GM23338 (cell line): ENCODE measurements at regions not wholly inside any gene's neighbourhood (a gene's known extent, or its start where the extent isn't known, plus 50 kb on each side); places are given as distances from the start of the nearest gene placed in this dataset.

Source experiments
- ATAC-seq: fragments of 200-7000 bp; cut with Tn5 transposase; 3 replicates; pipeline ENCODE4 v1.9.1; 2020
- DNase-seq: peaks from one replicate; pipeline ENCODE4 v3.0.0-alpha.2; 2015; ENCODE audit warnings: low spot score
- H2AFZ ChIP-seq: fragments of 200-600 bp; sonication (generic); 2 replicates; pipeline ENCODE4 v1.8.0; 2016; ENCODE audit warnings: antibody characterized with exemption, mild to moderate bottlenecking, moderate library complexity
- H3F3A ChIP-seq: fragments of 200-600 bp; sonication (generic); replicated peaks from 2 replicates; pipeline ENCODE4 v1.8.0; 2017; ENCODE audit warnings: antibody characterized with exemption, mixed run types, low read depth
- H3K27ac ChIP-seq: fragments of 200-600 bp; sonication (generic); 2 replicates; pipeline ENCODE4 v1.6.1; 2016; ENCODE audit warnings: low read depth
- H3K27me3 ChIP-seq: fragments of 200-600 bp; sonication (generic); 2 replicates; pipeline ENCODE4 v1.8.0; 2016; ENCODE audit warnings: mild to moderate bottlenecking, mixed run types, moderate library complexity; ENCODE audit not compliant: insufficient read depth
- H3K36me3 ChIP-seq: fragments of 200-600 bp; sonication (generic); 2 replicates; pipeline ENCODE4 v1.8.0; 2016; ENCODE audit warnings: mild to moderate bottlenecking; ENCODE audit not compliant: insufficient read depth
- H3K4me1 ChIP-seq: fragments of 200-600 bp; sonication (generic); 2 replicates; pipeline ENCODE4 v1.8.0; 2016; ENCODE audit warnings: mild to moderate bottlenecking, moderate library complexity; ENCODE audit not compliant: insufficient read depth
- H3K4me2 ChIP-seq: fragments of 200-600 bp; sonication (generic); 2 replicates; pipeline ENCODE4 v1.7.1; 2017; ENCODE audit warnings: mixed run types
- H3K4me3 ChIP-seq: fragments of 200-600 bp; sonication (generic); 2 replicates; pipeline ENCODE4 v1.6.1; 2016; ENCODE audit warnings: mixed run types
- H3K79me2 ChIP-seq: fragments of 200-600 bp; sonication (generic); replicated peaks from 2 replicates; pipeline ENCODE4 v1.8.0; 2017; ENCODE audit warnings: mild to moderate bottlenecking; ENCODE audit not compliant: insufficient read depth
- H3K9me2 ChIP-seq: fragments of 200-600 bp; sonication (generic); 2 replicates; pipeline ENCODE4 v1.8.0; 2017; ENCODE audit not compliant: insufficient read depth
- H4K20me1 ChIP-seq: fragments of 200-600 bp; sonication (generic); replicated peaks from 2 replicates; pipeline ENCODE4 v1.8.0; 2017; ENCODE audit warnings: mild to moderate bottlenecking; ENCODE audit not compliant: insufficient read depth
- H3K27ac Mint-ChIP-seq: 2 replicates; pipeline ENCODE4 v1.8.0; 2020; ENCODE audit warnings: inconsistent platforms, mild to moderate bottlenecking, moderate library complexity, mixed read lengths
- H3K27me3 Mint-ChIP-seq: 3 replicates; pipeline ENCODE4 v1.8.0; 2022; ENCODE audit warnings: low read depth, mild to moderate bottlenecking, moderate library complexity, mixed read lengths, inconsistent platforms; ENCODE audit not compliant: insufficient read depth, poor library complexity
- H3K36me3 Mint-ChIP-seq: 3 replicates; pipeline ENCODE4 v1.8.0; 2021; ENCODE audit warnings: low read depth, mild to moderate bottlenecking, inconsistent platforms, moderate library complexity, mixed read lengths
- H3K4me1 Mint-ChIP-seq: 3 replicates; pipeline ENCODE4 v1.8.0; 2020; ENCODE audit warnings: mild to moderate bottlenecking, inconsistent platforms, mixed read lengths
- H3K4me3 Mint-ChIP-seq: 3 replicates; pipeline ENCODE4 v1.8.0; 2021; ENCODE audit warnings: moderate library complexity, mild to moderate bottlenecking, inconsistent platforms, mixed read lengths
- H3K9me3 Mint-ChIP-seq: 3 replicates; pipeline ENCODE4 v1.8.0; 2020; ENCODE audit warnings: moderate library complexity, mild to moderate bottlenecking, inconsistent platforms, mixed read lengths
- CREB1 ChIP-seq: fragments of 250-450 bp; sonication (Bioruptor Pico); IDR thresholded peaks from 2 replicates; pipeline ENCODE4 v1.5.0; 2020; ENCODE audit warnings: low read depth, mild to moderate bottlenecking, moderate library complexity
- EZH2 ChIP-seq: fragments of 200-600 bp; sonication (generic); IDR thresholded peaks from one replicate; pipeline ENCODE4 v1.8.0; 2017; ENCODE audit warnings: antibody characterized with exemption, mild to moderate bottlenecking, low read depth; ENCODE audit not compliant: unreplicated experiment
- EZH2phosphoT487 ChIP-seq: fragments of 200-600 bp; sonication (generic); IDR thresholded peaks from one replicate; pipeline ENCODE4 v1.8.1; 2018; ENCODE audit warnings: antibody characterized with exemption; ENCODE audit not compliant: unreplicated experiment
- JUNB ChIP-seq: IDR thresholded peaks from one replicate; pipeline ENCODE4 v1.6.1; 2016; ENCODE audit warnings: antibody characterized with exemption; ENCODE audit not compliant: unreplicated experiment
- NANOG ChIP-seq: IDR thresholded peaks from 2 replicates; pipeline ENCODE4 v1.6.1; 2016; ENCODE audit warnings: antibody characterized with exemption, borderline replicate concordance
- POLR2AphosphoS5 ChIP-seq: IDR thresholded peaks from 2 replicates; pipeline ENCODE4 v1.6.1; 2016; ENCODE audit warnings: antibody characterized with exemption, low read depth
- STAT1 ChIP-seq: IDR thresholded peaks from one replicate; pipeline ENCODE4 v1.6.1; 2016; ENCODE audit warnings: antibody characterized with exemption; ENCODE audit not compliant: unreplicated experiment
- ZNF114 ChIP-seq: fragments of 250-450 bp; sonication (Bioruptor Pico); IDR thresholded peaks from 2 replicates; pipeline ENCODE4 v1.5.0; 2020; ENCODE audit warnings: mild to moderate bottlenecking, moderate library complexity
- ZNF331 ChIP-seq: fragments of 250-450 bp; sonication (Bioruptor Pico); IDR thresholded peaks from 2 replicates; pipeline ENCODE4 v1.5.0; 2020; ENCODE audit warnings: low read depth, mild to moderate bottlenecking, moderate library complexity
- TF ChIP-seq, protein P1 (sequence below): IDR thresholded peaks from 2 replicates; pipeline ENCODE4 v1.6.1; 2016; ENCODE audit warnings: antibody characterized with exemption
- TF ChIP-seq, protein P2 (sequence below): fragments of 250-450 bp; sonication (Bioruptor Pico); IDR thresholded peaks from 2 replicates; pipeline ENCODE4 v1.5.0; 2020; ENCODE audit warnings: mild to moderate bottlenecking, moderate library complexity
- TF ChIP-seq, protein P3 (sequence below), 2 experiments: fragments of 200-600 bp in 1 of 2; sonication (generic) in 1 of 2; conservative IDR thresholded peaks; 2 replicates each; pipeline versions ENCODE4 v1.5.1 to v1.6.1; 2016 to 2017; ENCODE audit warnings: antibody characterized with exemption in 2 of 2, low read depth in 2 of 2, mild to moderate bottlenecking in 2 of 2, moderate library complexity in 1 of 2
- TF ChIP-seq, protein P4 (sequence below): IDR thresholded peaks from one replicate; pipeline ENCODE4 v1.6.1; 2018; ENCODE audit warnings: antibody characterized with exemption; ENCODE audit not compliant: unreplicated experiment

DNA sequence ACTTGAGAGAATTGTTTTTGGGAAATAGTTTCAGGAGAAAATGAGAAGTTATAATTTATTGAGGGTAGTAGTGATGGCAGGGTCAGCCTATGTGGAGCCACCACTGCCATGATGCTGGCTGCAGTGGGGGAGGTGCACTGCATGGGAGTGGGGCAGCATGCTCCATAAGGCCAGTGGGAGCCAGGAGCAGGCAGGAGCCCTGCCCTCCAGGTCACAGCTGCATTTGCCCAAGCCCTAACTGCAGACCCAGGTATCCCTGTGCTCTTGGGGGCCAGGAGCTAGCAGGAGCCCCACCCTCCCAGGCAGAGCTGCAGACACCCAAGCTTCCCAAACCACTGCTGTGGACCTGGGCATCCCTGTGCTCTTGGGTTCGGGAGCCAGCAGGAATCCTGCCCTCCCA, 757.3 kb upstream of the CRIM1 start:
- no peak for TF ChIP-seq EZH2
- TF ChIP-seq ZNF331 = no peak
- TF ChIP-seq CREB1 = no peak
- TF ChIP-seq NANOG = no peak
- no peak for TF ChIP-seq STAT1
- TF ChIP-seq, protein P1, sequence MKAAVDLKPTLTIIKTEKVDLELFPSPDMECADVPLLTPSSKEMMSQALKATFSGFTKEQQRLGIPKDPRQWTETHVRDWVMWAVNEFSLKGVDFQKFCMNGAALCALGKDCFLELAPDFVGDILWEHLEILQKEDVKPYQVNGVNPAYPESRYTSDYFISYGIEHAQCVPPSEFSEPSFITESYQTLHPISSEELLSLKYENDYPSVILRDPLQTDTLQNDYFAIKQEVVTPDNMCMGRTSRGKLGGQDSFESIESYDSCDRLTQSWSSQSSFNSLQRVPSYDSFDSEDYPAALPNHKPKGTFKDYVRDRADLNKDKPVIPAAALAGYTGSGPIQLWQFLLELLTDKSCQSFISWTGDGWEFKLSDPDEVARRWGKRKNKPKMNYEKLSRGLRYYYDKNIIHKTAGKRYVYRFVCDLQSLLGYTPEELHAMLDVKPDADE = no peak
- TF ChIP-seq POLR2AphosphoS5 = no peak
- TF ChIP-seq EZH2phosphoT487 = no peak
- TF ChIP-seq JUNB = no peak
- TF ChIP-seq, protein P2, sequence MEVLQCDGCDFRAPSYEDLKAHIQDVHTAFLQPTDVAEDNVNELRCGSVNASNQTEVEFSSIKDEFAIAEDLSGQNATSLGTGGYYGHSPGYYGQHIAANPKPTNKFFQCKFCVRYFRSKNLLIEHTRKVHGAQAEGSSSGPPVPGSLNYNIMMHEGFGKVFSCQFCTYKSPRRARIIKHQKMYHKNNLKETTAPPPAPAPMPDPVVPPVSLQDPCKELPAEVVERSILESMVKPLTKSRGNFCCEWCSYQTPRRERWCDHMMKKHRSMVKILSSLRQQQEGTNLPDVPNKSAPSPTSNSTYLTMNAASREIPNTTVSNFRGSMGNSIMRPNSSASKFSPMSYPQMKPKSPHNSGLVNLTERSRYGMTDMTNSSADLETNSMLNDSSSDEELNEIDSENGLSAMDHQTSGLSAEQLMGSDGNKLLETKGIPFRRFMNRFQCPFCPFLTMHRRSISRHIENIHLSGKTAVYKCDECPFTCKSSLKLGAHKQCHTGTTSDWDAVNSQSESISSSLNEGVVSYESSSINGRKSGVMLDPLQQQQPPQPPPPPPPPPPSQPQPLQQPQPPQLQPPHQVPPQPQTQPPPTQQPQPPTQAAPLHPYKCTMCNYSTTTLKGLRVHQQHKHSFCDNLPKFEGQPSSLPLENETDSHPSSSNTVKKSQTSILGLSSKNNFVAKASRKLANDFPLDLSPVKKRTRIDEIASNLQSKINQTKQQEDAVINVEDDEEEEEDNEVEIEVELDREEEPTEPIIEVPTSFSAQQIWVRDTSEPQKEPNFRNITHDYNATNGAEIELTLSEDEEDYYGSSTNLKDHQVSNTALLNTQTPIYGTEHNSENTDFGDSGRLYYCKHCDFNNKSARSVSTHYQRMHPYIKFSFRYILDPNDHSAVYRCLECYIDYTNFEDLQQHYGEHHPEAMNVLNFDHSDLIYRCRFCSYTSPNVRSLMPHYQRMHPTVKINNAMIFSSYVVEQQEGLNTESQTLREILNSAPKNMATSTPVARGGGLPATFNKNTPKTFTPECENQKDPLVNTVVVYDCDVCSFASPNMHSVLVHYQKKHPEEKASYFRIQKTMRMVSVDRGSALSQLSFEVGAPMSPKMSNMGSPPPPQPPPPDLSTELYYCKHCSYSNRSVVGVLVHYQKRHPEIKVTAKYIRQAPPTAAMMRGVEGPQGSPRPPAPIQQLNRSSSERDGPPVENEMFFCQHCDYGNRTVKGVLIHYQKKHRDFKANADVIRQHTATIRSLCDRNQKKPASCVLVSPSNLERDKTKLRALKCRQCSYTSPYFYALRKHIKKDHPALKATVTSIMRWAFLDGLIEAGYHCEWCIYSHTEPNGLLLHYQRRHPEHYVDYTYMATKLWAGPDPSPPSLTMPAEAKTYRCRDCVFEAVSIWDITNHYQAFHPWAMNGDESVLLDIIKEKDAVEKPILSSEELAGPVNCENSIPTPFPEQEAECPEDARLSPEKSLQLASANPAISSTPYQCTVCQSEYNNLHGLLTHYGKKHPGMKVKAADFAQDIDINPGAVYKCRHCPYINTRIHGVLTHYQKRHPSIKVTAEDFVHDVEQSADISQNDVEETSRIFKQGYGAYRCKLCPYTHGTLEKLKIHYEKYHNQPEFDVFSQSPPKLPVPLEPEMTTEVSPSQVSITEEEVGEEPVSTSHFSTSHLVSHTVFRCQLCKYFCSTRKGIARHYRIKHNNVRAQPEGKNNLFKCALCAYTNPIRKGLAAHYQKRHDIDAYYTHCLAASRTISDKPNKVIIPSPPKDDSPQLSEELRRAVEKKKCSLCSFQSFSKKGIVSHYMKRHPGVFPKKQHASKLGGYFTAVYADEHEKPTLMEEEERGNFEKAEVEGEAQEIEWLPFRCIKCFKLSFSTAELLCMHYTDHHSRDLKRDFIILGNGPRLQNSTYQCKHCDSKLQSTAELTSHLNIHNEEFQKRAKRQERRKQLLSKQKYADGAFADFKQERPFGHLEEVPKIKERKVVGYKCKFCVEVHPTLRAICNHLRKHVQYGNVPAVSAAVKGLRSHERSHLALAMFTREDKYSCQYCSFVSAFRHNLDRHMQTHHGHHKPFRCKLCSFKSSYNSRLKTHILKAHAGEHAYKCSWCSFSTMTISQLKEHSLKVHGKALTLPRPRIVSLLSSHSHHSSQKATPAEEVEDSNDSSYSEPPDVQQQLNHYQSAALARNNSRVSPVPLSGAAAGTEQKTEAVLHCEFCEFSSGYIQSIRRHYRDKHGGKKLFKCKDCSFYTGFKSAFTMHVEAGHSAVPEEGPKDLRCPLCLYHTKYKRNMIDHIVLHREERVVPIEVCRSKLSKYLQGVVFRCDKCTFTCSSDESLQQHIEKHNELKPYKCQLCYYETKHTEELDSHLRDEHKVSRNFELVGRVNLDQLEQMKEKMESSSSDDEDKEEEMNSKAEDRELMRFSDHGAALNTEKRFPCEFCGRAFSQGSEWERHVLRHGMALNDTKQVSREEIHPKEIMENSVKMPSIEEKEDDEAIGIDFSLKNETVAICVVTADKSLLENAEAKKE (CRISPR knock-in tag) = no peak
- TF ChIP-seq, protein P3, sequence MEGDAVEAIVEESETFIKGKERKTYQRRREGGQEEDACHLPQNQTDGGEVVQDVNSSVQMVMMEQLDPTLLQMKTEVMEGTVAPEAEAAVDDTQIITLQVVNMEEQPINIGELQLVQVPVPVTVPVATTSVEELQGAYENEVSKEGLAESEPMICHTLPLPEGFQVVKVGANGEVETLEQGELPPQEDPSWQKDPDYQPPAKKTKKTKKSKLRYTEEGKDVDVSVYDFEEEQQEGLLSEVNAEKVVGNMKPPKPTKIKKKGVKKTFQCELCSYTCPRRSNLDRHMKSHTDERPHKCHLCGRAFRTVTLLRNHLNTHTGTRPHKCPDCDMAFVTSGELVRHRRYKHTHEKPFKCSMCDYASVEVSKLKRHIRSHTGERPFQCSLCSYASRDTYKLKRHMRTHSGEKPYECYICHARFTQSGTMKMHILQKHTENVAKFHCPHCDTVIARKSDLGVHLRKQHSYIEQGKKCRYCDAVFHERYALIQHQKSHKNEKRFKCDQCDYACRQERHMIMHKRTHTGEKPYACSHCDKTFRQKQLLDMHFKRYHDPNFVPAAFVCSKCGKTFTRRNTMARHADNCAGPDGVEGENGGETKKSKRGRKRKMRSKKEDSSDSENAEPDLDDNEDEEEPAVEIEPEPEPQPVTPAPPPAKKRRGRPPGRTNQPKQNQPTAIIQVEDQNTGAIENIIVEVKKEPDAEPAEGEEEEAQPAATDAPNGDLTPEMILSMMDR (conservative IDR thresholded peaks at IDR 0.05; ENCODE audit: low read depth in 2 of 2) = no peak
- TF ChIP-seq ZNF114 (CRISPR knock-in tag) = no peak
- TF ChIP-seq, protein P4, sequence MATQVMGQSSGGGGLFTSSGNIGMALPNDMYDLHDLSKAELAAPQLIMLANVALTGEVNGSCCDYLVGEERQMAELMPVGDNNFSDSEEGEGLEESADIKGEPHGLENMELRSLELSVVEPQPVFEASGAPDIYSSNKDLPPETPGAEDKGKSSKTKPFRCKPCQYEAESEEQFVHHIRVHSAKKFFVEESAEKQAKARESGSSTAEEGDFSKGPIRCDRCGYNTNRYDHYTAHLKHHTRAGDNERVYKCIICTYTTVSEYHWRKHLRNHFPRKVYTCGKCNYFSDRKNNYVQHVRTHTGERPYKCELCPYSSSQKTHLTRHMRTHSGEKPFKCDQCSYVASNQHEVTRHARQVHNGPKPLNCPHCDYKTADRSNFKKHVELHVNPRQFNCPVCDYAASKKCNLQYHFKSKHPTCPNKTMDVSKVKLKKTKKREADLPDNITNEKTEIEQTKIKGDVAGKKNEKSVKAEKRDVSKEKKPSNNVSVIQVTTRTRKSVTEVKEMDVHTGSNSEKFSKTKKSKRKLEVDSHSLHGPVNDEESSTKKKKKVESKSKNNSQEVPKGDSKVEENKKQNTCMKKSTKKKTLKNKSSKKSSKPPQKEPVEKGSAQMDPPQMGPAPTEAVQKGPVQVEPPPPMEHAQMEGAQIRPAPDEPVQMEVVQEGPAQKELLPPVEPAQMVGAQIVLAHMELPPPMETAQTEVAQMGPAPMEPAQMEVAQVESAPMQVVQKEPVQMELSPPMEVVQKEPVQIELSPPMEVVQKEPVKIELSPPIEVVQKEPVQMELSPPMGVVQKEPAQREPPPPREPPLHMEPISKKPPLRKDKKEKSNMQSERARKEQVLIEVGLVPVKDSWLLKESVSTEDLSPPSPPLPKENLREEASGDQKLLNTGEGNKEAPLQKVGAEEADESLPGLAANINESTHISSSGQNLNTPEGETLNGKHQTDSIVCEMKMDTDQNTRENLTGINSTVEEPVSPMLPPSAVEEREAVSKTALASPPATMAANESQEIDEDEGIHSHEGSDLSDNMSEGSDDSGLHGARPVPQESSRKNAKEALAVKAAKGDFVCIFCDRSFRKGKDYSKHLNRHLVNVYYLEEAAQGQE = no peak
- H3K79me2 ChIP-seq = no peaks in the 10 kb centered on the region
- no peak overlapping the region for H3K4me3 ChIP-seq
- no peak overlapping the region for H3K27ac ChIP-seq
- peaks cover 4% of the 10 kb centered on the region; the same call in 1 of the 2 replicates for H3K36me3 ChIP-seq
- peaks cover 59% of the 10 kb centered on the region for H3K9me3 Mint-ChIP-seq
- H3F3A ChIP-seq = no peaks in the 10 kb centered on the region
- no peaks in the 10 kb centered on the region for H3K27me3 ChIP-seq
- ATAC-seq (no peak), DNase-seq (no peak)
- H2AFZ ChIP-seq = no peak overlapping the region
- no peak overlapping the region for H3K4me3 Mint-ChIP-seq
- H3K27me3 Mint-ChIP-seq = no peaks in the 10 kb centered on the region
- no peaks in the 10 kb centered on the region for H3K9me2 ChIP-seq
- no peaks in the 10 kb centered on the region for H4K20me1 ChIP-seq
- no peak overlapping the region for H3K4me2 ChIP-seq
- peaks cover 34% of the 10 kb centered on the region for H3K36me3 Mint-ChIP-seq
- no peaks in the 10 kb centered on the region; the same call in 2 of the 3 replicates for H3K4me1 Mint-ChIP-seq
- H3K27ac Mint-ChIP-seq = no peak overlapping the region
- H3K4me1 ChIP-seq = no peaks in the 10 kb centered on the region
